Spleen (tissue), 11 donors: ENCODE measurements at regions not wholly inside any gene's neighbourhood (a gene's known extent, or its start where the extent isn't known, plus 50 kb on each side); places are given as distances from the start of the nearest gene placed in this dataset.
"Not testable (repeated sequence)": the region's sequence is repeated elsewhere in the genome, so short reads cannot be mapped to it uniquely, and the experiment has no call there.

Experiments used
- DNase-seq: peaks from one replicate; pipeline ENCODE4 v3.0.0-alpha.2; 2020
- H3K27ac ChIP-seq, 8 donors: fragments of 200-600 bp; sonication (generic) in 7 of 8; 1 replicate in 4 of 8; 2 replicates in 4 of 8; pipeline versions ENCODE4 v1.5.0 to v1.8.0; 2016 to 2021; ENCODE audit warnings: inconsistent platforms in 4 of 8, mild to moderate bottlenecking in 4 of 8, moderate library complexity in 1 of 8
- H3K27me3 ChIP-seq, 7 donors: fragments of 200-600 bp; sonication (generic) in 6 of 7; replicated peaks in 1 of 7; 1 replicate in 4 of 7; 2 replicates in 3 of 7; pipeline versions ENCODE4 v1.5.0 to v1.8.0; 2016 to 2021; ENCODE audit warnings: inconsistent platforms in 3 of 7, mild to moderate bottlenecking in 1 of 7
- H3K36me3 ChIP-seq, 6 donors: fragments of 200-600 bp; sonication (generic) in 5 of 6; 1 replicate in 4 of 6; 2 replicates in 2 of 6; pipeline versions ENCODE4 v1.5.0 to v1.8.0; 2016 to 2021; ENCODE audit warnings: inconsistent platforms in 2 of 6
- H3K4me1 ChIP-seq, 6 donors: fragments of 200-600 bp; sonication (generic) in 5 of 6; 1 replicate in 3 of 6; 2 replicates in 3 of 6; pipeline versions ENCODE4 v1.5.0 to v1.8.0; 2016 to 2021; ENCODE audit warnings: inconsistent platforms in 3 of 6
- H3K4me3 ChIP-seq, 8 donors: fragments of 200-600 bp; sonication (generic) in 7 of 8; 1 replicate in 4 of 8; 2 replicates in 4 of 8; pipeline versions ENCODE4 v1.5.0 to v1.8.0; 2016 to 2021; ENCODE audit warnings: inconsistent platforms in 4 of 8, mild to moderate bottlenecking in 4 of 8, moderate library complexity in 2 of 8
- H3K9me3 ChIP-seq, 8 donors: fragments of 200-600 bp; sonication (generic) in 7 of 8; 1 replicate in 4 of 8; 2 replicates in 4 of 8; pipeline versions ENCODE4 v1.5.0 to v1.8.0; 2016 to 2021; ENCODE audit warnings: inconsistent platforms in 4 of 8
- CTCF ChIP-seq, 11 experiments: fragments of 200-600 bp in 7 of 11; fragments of 450-650 bp in 4 of 11; sonication (generic) in 4 of 11; IDR thresholded peaks in 8 of 11; conservative IDR thresholded peaks in 3 of 11; 1 replicate in 7 of 11; 2 replicates in 4 of 11; pipeline versions ENCODE4 v1.4.0 to v1.8.0; 2016 to 2021; ENCODE audit warnings: antibody characterized with exemption in 11 of 11, inconsistent platforms in 4 of 11, mild to moderate bottlenecking in 1 of 11
- POLR2A ChIP-seq, 3 donors: fragments of 450-650 bp; IDR thresholded peaks; one replicate each; pipeline ENCODE4 v1.5.1; 2017; ENCODE audit warnings: antibody characterized with exemption in 3 of 3, mild to moderate bottlenecking in 1 of 3
- POLR2AphosphoS5 ChIP-seq, 3 donors: sonication (generic); formaldehyde crosslinking; IDR thresholded peaks; one replicate each; pipeline ENCODE4 v1.5.1; 2017; ENCODE audit warnings: antibody characterized with exemption in 3 of 3
- WGBS, 5 donors: extraction: QIAGEN DNeasy Blood & Tissue Kit in 3 of 5; methylation state at CpG; one replicate each; pipeline versions ENCODE4 v1.1.5 to v1.1.7; 2013 to 2018; 5-methylcytosine and 5-hydroxymethylcytosine counted together
- intact Hi-C: fragments of 100-400 bp; cut with DNase I; formaldehyde crosslinking; loops from one replicate; pipeline ENCODE4 v1.15.0; 2023; ENCODE audit warnings: low total_unique reads
- donor health status: healthy with polysubstance abuse.
- donor health status: DM: no; HTN: no; CAD: no; lungs with moderate emphysema.
- donor health status: DM: no; HTN: no; CAD: no.
- donor health status: Bipolar disorder and iron deficiency.
- donor health status: healthy.
- donor health status: DM: no; HTN: no; CAD: no.
- donor health status: DM: yes; HTN: yes; CAD: no.

- Histone ChIP-seq H3K36me3 (no peaks in the 10 kb centered on the region), H3K4me1 (no peaks in the 10 kb centered on the region), H3K27ac (no peak overlapping the region), H3K9me3 (no peaks in the 10 kb centered on the region), H3K4me3 (no peak overlapping the region), H3K27me3 (no peaks in the 10 kb centered on the region)
- WGBS, 5 donors: 29 to 69% (median 37%) methylated on average over 3 of the region's 3 CpGs
- no peak for DNase-seq
- TF ChIP-seq CTCF (IDR thresholded peaks at IDR 0.05 in 8 of 11, conservative IDR thresholded peaks at IDR 0.05 in 3 of 11): no peak
- TF ChIP-seq POLR2A (IDR thresholded peaks at IDR 0.05): no peak
- TF ChIP-seq POLR2AphosphoS5 (IDR thresholded peaks at IDR 0.05): no peak
- intact Hi-C loops: no loop called here
Observed at GRCh38 chr12:19916974-19917373, 451.4 kb upstream of the PDE3A start.

DNA sequence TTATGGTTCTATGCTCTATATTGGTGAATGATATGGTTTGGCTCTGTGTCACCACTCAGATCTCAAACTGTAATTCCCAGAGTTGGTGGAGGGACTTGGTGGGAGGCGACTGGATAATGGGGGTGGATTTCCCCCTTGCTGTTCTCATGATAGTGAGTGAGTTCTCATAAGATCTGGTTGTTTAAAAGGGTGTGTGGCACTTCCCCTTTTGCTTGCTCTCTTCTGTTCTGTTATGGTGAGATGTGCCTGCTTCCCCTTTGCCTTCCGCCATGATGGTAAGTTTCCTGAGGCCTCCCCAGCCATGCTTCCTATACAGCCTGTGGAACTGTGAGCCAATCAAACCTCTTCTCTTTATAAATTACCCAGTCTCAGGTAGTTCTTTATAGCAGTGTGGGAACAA is 446.6 kb upstream of the PDE3A start:
- WGBS, 5 donors: 54 to 90% (median 71%) methylated on average over 2 of the region's 2 CpGs
- intact Hi-C loops: not testable (repeated sequence)

DNA sequence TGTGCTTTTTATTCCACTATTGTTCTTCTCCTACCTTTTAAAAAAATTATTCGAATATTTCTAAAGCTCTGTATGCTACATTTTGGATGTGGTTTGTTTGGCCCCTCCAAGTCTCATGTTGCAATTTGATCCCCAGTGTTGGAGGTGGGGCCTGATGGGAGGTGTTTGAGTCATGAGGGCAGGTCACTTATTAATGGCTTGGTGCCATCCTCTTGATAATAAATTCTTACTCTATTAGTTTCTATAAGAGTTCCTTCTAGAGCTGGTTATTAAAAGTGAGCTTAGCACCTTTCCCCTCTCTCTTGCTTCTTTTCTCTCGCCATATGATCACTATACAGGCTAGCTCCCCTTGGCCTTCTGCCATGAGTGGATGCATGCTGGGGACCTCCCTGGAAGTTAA is 445.6 kb upstream of the PDE3A start:
- intact Hi-C loops: no loop called here
- WGBS, 5 donors: 86 to 93% (median 88%) methylated on average over 2 of the region's 2 CpGs
- TF ChIP-seq POLR2AphosphoS5 (IDR thresholded peaks at IDR 0.05) (no peak), POLR2A (IDR thresholded peaks at IDR 0.05) (no peak), CTCF (IDR thresholded peaks at IDR 0.05 in 8 of 11, conservative IDR thresholded peaks at IDR 0.05 in 3 of 11) (no peak)

More for the DNA sequence above, 446.6 kb upstream of the PDE3A start:
- H3K4me1 ChIP-seq, H3K27me3 ChIP-seq, H3K27ac ChIP-seq, H3K36me3 ChIP-seq, DNase-seq, H3K4me3 ChIP-seq, H3K9me3 ChIP-seq: not testable (repeated sequence)

GRCh38 chr12:19924360-19924759 is 444.0 kb upstream of the PDE3A start:
- intact Hi-C loops: no loop called here
- no peaks in the 10 kb centered on the region for H3K27me3 ChIP-seq
- TF ChIP-seq POLR2A (IDR thresholded peaks at IDR 0.05) (no peak), POLR2AphosphoS5 (IDR thresholded peaks at IDR 0.05) (no peak), CTCF (IDR thresholded peaks at IDR 0.05 in 8 of 11, conservative IDR thresholded peaks at IDR 0.05 in 3 of 11) (no peak)

More for the DNA sequence above, 445.6 kb upstream of the PDE3A start:
- H3K9me3 ChIP-seq: no peaks in the 10 kb centered on the region
- H3K27me3 ChIP-seq: no peaks in the 10 kb centered on the region
- H3K36me3 ChIP-seq: no peaks in the 10 kb centered on the region
- no peak overlapping the region for H3K4me3 ChIP-seq
- no peak overlapping the region for H3K27ac ChIP-seq
- H3K4me1 ChIP-seq: no peaks in the 10 kb centered on the region
- DNase-seq: no peak

DNA sequence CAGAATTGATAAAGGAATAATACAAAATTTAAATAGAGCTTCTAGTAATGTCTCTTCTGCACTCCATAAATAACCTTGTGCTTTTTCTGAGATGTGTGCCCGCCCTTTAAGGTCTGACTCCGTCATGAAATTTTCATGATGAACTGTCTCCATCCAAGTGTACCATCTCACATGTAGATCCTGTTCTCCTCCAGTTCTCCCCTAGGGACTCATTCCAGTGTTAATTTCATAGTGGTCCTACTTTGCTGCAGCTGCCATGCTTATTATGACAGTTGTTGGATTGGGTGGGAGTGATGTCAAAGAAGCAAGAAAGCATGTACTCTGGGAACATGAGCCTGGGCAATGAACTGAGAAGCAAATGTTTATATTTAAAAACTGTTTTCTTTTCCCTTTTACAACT is 442.5 kb upstream of the PDE3A start:
- TF ChIP-seq POLR2AphosphoS5 (IDR thresholded peaks at IDR 0.05) (no peak), CTCF (IDR thresholded peaks at IDR 0.05 in 8 of 11, conservative IDR thresholded peaks at IDR 0.05 in 3 of 11) (no peak), POLR2A (IDR thresholded peaks at IDR 0.05) (no peak)
- Histone ChIP-seq H3K9me3 (no peaks in the 10 kb centered on the region), H3K27me3 (no peaks in the 10 kb centered on the region), H3K4me3 (no peak overlapping the region), H3K36me3 (no peaks in the 10 kb centered on the region), H3K4me1 (no peaks in the 10 kb centered on the region), H3K27ac (no peak overlapping the region)
- WGBS, 5 donors: 92 to 97% (median 94%) methylated on average over 2 of the region's 2 CpGs
- intact Hi-C loops: no loop called here
- no peak for DNase-seq

More at GRCh38 chr12:19924360-19924759, 444.0 kb upstream of the PDE3A start:
- no peaks in the 10 kb centered on the region for H3K36me3 ChIP-seq
- no peaks in the 10 kb centered on the region for H3K9me3 ChIP-seq
- no peak for DNase-seq
- no peak overlapping the region for H3K27ac ChIP-seq
- no peak overlapping the region for H3K4me3 ChIP-seq
- H3K4me1 ChIP-seq: no peaks in the 10 kb centered on the region
